Kidney glomerular epithelial cell (primary cell): ENCODE measurements at regions not wholly inside any gene's neighbourhood (a gene's known extent, or its start where the extent isn't known, plus 50 kb on each side); places are given as distances from the start of the nearest gene placed in this dataset.
"Not testable (repeated sequence)": the region's sequence is repeated elsewhere in the genome, so short reads cannot be mapped to it uniquely, and the experiment has no call there.

Source experiments
- DNase-seq: peaks from one replicate; lab custom pipeline; 2025; lab: John Stamatoyannopoulos, UW

DNA sequence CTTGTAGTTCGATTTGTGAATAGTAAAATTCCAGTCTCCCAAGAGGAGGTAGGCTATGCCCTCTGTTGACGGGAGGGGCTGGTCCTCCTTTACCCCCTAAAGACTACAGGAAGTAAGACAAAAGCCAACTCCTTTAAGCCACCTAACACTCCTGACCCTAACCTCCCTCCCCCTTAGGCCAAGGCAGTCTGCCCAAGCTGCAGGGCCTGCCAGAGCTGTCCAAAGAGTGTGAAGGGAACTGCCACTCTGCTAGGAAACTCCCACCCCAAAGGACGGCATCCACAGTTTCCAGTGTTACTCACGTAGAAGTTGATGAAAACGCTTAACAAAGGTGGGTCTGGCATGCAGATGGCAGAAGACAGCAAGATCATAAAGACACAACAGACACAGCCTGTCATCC lies 803.2 kb downstream of the PLA2G4A start:
- no peak for DNase-seq

DNA sequence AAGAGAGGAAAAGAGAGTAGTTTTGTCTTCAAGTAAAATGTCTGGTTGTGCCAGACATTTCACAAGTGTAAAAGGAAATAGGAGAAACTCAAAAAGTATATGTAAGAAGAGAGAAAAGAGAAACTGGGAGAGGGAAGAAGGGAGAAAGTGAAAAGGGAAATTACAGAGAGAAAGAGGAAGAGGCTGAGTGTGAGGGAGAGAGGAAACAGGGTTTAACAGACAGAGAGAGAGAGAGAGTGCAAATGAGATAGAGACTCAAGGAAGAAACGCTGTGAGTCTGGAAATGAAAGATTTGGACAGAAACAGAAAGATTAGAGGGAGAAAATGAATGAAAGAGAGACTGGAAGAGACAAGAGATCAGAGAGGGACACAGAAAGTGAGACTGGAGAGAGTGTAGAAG lies 806.2 kb downstream of the PLA2G4A start:
- no peak for DNase-seq

DNA sequence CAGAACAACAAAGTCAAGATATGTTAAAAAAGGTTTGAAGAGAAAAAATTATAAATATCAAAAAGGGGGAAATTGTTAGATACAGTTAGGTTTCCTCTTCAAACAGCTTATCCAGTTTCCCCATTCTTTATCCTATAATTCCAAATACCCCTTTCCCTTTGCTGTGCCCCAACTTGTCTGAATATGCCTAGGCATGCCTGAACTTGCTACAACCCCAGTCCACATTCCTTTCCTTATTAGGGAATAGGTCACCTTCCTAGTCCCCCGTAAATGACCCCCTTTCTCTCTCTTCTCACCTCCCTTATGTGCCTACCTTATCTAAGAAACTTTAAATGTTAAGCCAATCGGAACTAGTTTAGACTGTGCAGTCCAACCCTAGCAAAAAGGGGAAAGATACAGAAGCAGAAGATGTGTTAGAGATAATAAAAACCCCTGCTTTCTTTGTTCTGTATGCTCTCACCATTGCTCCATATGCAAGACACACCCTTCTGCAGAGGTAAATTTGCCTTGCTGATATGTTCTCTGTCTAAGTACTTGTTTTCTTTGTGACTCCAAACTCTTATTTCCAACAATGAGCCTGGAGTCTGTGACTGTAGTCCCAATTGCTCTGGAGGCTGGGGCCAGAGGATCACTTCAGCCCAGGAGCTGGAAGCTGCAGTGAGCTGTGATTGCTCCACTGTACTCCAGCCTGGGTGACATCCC lies 810.1 kb downstream of the PLA2G4A start:
- DNase-seq, result no peak

DNA sequence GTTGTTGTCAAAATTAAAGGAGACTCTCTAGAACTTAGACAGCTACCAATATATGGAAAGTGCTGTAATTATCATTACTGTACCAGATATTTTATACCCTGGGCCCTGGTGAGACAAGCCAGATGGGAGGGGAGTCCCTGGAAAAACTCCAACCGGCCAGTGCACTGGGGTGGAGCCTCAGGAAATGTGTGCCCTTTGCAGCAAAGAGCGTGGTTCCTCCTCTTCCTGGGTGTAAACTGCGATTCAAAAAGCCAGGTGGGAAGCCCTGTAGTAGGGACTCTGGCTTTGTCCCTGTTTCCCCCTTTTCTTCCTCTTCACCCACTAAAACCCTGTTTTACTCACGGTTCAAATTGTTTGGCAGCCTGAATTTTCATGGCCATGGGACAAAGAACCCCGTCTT lies 812.3 kb downstream of the PLA2G4A start:
- no peak for DNase-seq

DNA sequence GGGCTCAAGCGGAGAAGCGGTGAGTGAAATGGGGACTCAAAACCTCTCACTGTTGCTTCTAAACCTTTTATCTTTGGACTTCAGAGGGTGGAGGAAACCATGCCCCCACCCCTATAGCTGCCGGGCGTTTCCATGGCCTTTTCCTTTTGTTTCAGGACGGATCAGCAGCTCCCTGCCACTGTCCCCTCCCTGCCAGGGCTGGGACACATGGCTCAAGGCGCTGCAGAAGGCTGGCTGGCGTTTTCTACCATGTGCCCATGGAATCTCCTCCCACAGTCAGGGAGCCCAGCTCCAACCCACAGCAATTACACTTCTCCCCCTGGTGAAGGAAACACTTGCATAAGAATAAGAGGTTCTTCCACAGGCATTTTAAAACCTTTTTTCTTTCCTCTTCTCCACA lies 812.7 kb downstream of the PLA2G4A start:
- DNase-seq, result no peak

DNA sequence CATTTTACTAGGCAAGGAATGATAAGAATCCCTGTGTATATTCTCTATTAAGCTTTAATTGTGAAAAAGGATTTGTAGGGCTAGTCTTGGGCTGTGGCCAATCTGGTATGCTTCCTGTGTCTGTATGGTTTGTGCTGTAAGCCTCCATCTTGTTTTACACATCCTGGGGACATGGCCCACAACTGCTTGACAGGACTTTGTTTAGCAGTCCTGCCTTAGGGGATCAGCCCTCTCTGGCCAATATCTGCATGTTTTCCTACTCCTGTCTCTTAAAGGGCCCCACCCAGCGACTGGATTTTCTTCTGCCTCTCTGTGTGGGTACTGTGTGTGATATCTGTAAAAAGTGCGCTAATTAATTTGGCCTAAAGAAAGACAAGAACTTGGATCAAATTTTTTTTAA lies 813.2 kb downstream of the PLA2G4A start:
- DNase-seq, result no peak

DNA sequence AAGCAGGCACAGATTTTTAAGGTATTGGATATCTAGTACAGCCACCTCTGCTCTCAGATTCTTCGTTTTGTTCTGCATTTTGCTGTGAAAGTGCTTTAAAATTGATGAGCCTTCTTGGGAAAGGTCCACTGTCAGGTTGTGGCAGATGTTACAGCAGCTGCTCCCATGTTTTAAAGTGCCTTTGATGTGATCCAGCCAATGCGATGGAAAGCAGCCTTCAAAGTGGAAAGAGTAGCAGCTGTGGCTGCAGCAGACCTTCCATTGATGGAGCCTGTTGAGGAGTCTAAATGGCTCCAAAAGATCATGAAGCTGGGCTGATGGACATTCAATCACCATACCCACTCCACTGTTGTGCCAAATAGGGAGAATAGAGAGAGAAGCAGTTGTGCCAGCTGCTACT lies 816.9 kb downstream of the PLA2G4A start:
- DNase-seq, result no peak

DNA sequence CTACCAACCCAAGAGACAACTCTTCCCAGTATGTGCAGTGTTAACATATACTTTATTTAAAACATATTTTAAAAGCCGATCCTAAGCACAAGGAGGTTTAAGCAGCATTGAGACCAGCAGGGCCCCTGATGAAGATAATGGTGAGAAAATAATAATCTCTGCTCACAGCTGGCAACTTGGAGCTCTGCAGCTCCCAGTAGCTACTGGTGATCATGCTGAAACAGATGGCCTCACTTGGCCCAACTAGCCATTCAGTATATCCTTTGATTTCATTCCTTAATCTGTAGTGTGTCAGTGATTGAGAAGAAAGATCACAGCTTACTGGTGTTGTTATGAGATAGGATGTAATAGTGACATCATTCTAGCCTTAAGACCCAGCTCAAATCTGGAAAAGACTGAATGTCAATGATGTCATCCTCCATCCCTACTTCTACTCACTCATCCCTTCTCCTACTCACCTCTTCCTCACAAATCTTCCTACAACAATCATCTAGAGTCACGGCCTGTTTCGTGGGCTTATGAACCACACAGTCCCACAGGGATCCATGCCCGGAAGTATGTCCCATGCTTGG lies 817.9 kb downstream of the PLA2G4A start:
- no peak for DNase-seq

DNA sequence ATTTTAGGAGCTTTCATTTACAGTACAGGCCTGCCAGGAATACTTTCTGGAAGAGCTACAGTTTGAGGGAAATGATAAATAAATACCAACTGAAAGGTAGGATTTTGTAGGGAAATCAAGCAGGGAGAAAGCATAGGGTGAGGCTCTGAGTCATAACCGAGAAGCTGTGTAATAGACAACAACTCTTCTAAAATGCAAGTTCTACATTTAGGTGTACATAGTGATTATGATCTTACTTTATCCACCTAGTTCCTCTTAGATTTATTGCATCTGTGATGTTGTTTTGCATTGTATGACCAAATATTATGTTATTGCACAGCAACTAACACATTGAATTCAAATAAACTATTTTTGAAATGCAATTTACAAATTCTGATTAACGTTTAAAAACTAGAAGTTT lies 819.3 kb downstream of the PLA2G4A start:
- DNase-seq, result no peak

DNA sequence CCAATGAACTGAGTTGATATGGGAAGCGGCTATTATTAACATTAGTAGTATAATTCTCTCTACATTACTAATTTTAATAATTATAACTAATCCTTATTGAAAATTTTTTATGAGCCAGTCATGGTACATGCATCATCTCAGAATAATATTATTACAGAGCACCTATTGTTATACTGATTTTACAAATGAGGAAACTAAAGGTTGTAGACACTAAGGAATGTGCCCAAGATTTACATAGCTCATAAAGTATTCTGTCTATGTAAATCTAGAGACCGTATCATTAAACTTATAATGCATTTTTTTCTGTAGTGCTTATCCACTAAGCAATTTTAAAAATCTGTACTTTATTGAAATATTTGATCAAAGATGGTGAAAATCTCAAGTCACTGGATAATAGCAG lies 825.9 kb downstream of the PLA2G4A start:
- DNase-seq, result no peak

DNA sequence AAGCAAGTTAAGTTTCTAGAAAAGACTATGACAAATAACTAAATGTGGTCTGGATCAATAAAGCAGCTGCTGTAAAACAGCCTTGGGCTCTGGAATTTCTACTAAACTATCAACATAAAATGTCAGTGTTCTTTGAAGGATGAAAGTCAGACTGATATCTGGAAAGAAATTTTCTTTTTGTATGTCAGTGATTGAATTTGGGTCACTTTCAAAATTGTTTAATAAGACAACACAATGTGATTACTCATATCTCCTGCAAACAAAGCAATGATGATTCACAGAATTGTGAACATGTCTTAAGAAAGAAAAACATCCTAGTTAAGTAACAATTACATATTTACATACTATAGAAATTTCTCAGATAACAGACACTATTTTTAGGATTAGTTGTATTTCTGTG lies 826.4 kb downstream of the PLA2G4A start:
- DNase-seq, result no peak

DNA sequence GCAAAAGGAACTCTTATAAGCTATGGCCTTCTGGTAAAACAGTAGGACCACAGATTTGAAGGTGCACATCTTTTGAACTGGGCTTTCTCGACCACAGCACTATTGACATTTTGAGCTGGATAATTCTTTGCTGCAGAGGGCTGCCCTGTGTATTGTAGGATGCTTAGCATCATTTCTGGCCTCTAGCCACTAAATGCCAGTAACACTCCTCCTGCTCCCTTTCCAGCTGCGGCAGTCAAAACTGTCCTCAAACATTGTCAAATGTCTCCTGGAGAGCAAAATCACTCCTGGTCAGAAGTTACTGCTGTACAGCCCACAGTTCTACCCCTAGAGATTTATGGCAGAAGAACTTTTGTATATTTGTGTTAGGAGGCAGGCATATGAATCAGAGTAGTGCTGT lies 836.7 kb downstream of the PLA2G4A start:
- no peak for DNase-seq

DNA sequence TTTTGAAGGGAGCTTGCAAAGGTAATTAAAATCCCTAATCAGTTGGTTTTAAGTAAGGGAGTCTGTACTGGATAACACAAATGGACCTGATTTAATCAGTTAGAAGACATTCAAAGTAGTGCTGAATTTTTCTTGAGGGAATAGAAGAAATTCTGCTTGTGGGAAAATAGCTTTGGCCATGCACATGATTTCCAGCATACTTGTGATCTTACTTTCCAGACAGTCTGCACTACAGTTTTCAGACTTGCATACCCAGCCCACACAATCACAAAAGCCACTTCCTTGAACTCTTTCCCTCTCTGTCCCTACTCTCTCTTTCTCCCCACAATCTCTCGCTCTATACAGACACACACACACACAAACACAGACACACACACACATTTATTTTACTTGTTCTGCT lies 852.1 kb downstream of the PLA2G4A start:
- no peak for DNase-seq

DNA sequence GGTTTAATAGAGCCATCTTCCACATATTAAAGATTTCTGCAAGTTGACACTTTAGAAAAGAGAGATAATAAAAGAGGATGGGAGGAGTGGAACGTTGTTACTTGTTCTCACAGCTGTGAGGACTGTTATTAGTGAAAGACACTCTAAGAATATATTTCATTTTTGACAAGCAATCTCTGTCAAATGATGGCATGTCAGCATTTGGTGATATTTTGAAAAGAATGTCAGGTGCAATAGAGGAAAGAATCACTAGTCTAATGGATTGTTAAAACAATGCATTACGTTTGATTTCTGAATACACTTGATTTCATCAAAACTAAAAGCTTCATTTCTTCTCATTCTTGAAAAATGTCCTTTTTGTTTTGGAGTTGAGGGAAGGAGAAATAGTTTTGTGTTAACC lies 853.4 kb downstream of the PLA2G4A start:
- no peak for DNase-seq

DNA sequence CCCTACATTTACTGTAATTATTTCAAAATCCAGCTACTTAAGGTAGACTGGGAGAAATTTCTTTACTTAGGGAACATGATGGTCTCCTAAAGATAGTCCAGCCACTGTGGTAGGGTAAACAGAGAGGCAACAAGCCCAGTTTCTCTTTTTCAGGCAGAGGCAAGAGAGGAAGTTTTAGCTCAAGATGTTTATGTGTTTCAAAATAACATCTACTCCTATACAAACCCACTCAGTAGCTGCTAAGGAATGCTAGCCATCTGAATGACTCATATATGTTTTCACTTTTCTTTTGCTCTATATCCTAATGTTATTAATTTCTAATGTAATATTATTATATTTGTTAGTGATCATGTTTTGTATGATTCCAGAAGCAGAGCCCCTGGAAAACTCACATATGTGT lies 856.6 kb downstream of the PLA2G4A start:
- no peak for DNase-seq

DNA sequence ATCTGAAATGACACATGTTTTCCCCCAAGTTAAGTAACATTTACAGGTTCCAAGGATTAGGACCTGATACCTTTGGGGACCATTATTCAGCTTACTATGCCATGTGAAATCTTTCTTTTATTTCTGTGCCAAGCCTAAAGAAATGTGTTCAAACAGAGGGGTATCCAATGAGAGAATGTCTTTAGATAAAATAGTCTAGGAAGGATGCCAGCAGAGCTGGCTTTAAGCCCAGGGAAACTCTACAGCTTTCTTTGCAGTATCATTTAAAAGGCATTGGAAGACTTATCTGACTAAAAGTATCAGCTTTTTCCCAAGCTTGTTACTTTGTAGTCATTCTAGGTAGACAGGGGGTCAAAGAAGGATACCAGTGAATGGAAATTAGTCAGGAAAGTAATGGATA lies 860.4 kb downstream of the PLA2G4A start:
- DNase-seq, result no peak

DNA sequence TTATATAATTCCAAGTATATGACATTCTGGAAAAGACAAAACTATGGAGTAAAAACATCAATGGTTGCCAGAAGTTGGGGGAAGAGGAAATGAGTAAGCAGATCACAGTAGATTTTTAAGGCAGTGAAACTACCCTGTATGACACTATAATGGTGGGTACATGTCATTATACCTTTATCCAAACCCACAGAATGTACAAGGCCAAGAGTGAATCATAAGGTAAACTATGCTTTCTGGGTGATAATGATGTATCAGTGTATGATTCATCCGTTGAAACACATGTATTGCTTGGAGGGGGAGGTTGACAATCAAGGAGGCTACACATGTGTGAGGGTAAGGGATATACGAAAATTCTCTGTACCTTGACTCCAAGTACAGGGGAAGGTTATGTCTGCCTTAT lies 862.7 kb downstream of the PLA2G4A start:
- DNase-seq, result peak; percentile 52

DNA sequence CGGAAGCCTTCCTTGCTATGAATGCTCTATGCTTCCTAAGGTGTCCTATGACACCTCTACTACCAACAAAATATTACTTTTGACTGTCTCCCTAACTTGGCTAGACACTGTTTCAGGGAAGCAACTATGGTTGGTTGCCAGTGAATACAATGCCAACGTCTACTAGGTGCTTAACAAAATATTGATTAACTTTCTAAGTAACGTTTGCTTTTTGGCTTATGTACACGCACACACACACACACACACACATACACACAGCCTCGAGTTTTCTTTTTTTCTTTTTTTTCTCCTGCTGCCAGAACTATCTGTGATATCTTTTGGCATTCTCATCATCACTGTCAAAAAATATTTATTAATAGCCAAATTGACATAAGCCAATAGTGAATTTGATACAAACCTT lies 864.0 kb downstream of the PLA2G4A start:
- DNase-seq, result no peak

DNA sequence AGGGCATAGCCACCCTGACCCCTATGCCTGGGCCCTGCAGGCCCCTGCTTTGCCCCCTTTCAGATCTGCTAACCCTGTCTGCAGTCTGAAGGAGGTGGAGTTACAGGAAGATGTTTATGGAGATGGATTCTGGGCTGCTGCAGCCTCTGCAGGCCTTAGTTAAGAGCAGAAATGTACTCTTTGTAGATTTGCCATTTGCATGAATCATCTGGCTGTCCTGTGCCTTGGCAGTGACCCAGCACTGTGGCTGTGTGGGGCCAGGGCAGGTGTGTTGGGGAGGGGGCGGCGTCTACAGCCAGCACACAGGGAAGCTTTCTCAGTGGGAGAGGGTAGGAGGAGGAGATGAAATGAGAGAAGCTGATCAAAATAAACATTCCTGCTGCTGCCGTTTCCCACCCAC lies 867.3 kb downstream of the PLA2G4A start:
- DNase-seq, result no peak

DNA sequence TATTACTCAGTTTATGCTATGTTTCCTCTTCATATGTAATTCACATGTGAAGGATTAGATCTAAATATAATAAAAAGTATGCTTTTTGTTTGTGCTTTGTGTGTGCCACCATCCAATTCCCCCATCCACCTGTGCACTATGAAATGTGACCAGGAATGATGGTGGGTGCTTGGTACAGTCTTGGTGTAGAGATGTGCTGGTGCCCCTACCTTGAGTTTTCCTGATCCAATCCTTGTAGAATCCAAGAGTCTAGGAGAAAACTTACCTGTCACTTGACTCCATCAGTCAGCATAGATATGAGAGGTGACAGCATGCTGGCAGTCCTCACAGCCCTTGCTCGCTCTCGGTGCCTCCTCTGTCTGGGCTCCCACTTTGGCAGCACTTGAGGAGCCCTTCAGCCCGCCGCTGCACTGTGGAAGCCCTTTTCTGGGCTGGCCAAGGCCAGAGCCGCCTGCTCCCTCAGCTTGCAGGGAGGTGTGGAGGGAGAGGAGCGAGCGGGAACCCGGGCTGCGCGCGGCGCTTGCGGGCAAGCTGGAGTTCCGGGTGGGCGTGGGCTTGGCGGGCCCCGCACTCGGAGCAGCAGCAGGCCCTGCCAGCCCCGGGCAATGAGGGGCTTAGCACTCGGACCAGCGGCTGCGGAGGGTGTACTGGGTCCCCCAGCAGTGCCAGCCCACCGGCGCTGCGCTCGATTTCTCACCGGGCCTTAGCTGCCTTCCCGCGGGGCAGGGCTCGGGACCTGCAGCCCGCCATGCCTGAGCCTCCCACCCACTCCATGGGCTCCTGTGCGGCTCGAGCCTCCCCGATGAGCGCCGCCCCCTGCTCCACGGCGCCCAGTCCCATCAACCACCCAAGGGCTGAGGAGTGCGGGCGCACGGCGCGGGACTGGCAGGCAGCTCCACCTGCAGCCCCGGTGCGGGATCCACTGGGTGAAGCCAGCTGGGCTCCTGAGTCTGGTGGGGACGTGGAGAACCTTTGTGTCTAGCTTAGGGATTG lies 874.7 kb downstream of the PLA2G4A start:
- DNase-seq, result not testable (repeated sequence)

DNA sequence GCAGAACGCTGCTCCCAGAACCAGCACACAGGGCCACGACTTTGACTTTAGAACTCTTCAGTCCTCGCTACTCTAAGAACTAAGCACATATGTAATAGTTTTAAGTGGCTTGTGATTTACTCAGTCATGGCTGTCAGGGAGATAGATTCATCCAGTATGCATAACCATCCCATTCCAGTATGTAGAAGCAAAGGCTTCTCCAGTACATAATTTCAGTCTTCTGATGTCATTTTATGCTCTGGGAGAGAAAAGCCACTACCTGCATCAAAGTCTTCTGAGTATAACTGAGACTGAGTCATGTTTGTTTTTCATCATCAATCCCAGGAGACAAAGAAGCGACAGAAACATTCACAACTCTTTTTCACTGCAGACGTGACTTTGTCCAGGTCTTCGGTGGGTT lies 885.7 kb downstream of the PLA2G4A start:
- DNase-seq, result no peak

DNA sequence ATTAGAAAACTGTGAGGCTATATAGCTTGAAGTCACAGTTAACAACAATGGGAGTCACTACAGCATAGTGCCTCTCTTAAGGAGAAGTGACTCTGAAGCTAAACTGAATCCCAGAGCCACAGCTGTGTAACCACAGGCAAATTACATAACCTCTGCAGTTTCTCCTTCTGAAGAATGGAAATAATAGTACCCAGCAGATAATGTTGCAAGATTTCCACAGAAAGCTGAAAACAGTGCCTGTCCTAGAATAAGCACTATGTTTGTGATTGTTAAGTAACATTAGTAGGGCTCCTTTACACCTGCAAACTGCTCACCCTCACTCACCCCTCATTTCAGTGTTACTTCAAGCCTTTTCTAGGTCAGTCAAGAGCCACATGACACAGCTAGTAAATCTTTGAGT lies 886.7 kb downstream of the PLA2G4A start:
- no peak for DNase-seq

DNA sequence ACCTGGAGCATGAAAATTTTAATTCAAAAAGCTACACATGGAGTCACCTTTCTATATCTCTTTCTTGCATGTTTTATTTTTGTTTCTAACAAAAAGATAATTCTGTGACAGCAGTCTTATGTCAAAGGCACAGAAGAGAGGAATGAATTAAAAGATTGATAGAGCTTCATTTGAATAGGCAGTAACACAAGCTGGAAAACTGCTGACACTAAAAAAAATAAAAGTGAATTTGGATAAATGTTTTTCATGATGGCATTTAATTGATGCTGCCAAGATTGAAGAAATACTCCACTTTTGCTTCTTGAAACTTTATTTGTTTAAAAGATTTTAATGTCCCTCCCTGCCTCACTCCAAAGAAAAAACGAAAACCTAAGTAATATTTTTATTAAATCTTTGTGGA lies 887.4 kb downstream of the PLA2G4A start:
- no peak for DNase-seq
